GM21360 (cell line): ENCODE measurements at regions not wholly inside any gene's neighbourhood (a gene's known extent, or its start where the extent isn't known, plus 50 kb on each side); places are given as distances from the start of the nearest gene placed in this dataset.

ENCODE experiments used
- ATAC-seq: cut with Tn5 transposase; IDR thresholded peaks from one replicate; pipeline ENCODE4 v1.9.1; 2021; ENCODE audit warnings: mild to moderate bottlenecking, moderate library complexity; ENCODE audit not compliant: unreplicated experiment

GRCh38 chr10:4067931-4068561, 283.0 kb upstream of the KLF6 start:
- no peak for ATAC-seq

- ATAC-seq, result no peak
Observed at GRCh38 chr10:4067531-4067930, 282.5 kb upstream of the KLF6 start.

- ATAC-seq, result no peak
Observed at GRCh38 chr10:4066581-4067390, 281.8 kb upstream of the KLF6 start.

- ATAC-seq, result no peak
Observed at GRCh38 chr10:4064489-4064888, 279.5 kb upstream of the KLF6 start.

GRCh38 chr10:4063717-4064116, 278.7 kb upstream of the KLF6 start:
- ATAC-seq, result no peak

GRCh38 chr10:4062751-4063150, 277.7 kb upstream of the KLF6 start:
- no peak for ATAC-seq

- no peak for ATAC-seq
Observed at GRCh38 chr10:4062072-4062471, 277.1 kb upstream of the KLF6 start.

GRCh38 chr10:4061441-4061951, 276.5 kb upstream of the KLF6 start:
- ATAC-seq, result no peak

- ATAC-seq, result no peak
Observed at GRCh38 chr10:4059471-4060138, 274.6 kb upstream of the KLF6 start.

GRCh38 chr10:4058514-4059029, 273.6 kb upstream of the KLF6 start:
- ATAC-seq, result no peak

- ATAC-seq, result no peak
Observed at GRCh38 chr10:4057725-4058513, 272.9 kb upstream of the KLF6 start.

- no peak for ATAC-seq
Observed at GRCh38 chr10:4057021-4057420, 272.0 kb upstream of the KLF6 start.

GRCh38 chr10:4054656-4055435, 269.8 kb upstream of the KLF6 start:
- no peak for ATAC-seq

- no peak for ATAC-seq
Observed at GRCh38 chr10:4053940-4054339, 268.9 kb upstream of the KLF6 start.

- ATAC-seq, result no peak
Observed at GRCh38 chr10:4051641-4052151, 266.7 kb upstream of the KLF6 start.

- no peak for ATAC-seq
Observed at GRCh38 chr10:4051011-4051640, 266.1 kb upstream of the KLF6 start.

- ATAC-seq, result no peak
Observed at GRCh38 chr10:4050061-4050460, 265.1 kb upstream of the KLF6 start.

GRCh38 chr10:4049348-4049747, 264.3 kb upstream of the KLF6 start:
- no peak for ATAC-seq

- ATAC-seq, result no peak
Observed at GRCh38 chr10:4048236-4048864, 263.3 kb upstream of the KLF6 start.
